Suprapubic skin (tissue), 4 donors: ENCODE measurements at regions not wholly inside any gene's neighbourhood (a gene's known extent, or its start where the extent isn't known, plus 50 kb on each side); places are given as distances from the start of the nearest gene placed in this dataset.

Source experiments
- DNase-seq, 2 donors: peaks; one replicate each; pipeline ENCODE4 v3.0.0-alpha.2; 2019; ENCODE audit warnings: low spot score in 2 of 2
- H3K27ac ChIP-seq: fragments of 200-600 bp; sonication (generic); one replicate; pipeline ENCODE4 v1.5.1; 2019
- H3K27me3 ChIP-seq: fragments of 200-600 bp; sonication (generic); one replicate; pipeline ENCODE4 v1.5.1; 2019
- H3K36me3 ChIP-seq: fragments of 200-600 bp; sonication (generic); one replicate; pipeline ENCODE4 v1.5.1; 2019
- H3K4me1 ChIP-seq: fragments of 200-600 bp; sonication (generic); one replicate; pipeline ENCODE4 v1.5.1; 2019
- H3K4me3 ChIP-seq: fragments of 200-600 bp; sonication (generic); one replicate; pipeline ENCODE4 v1.5.1; 2019; ENCODE audit warnings: mild to moderate bottlenecking
- H3K9me3 ChIP-seq: fragments of 200-600 bp; sonication (generic); one replicate; pipeline ENCODE4 v1.5.1; 2019
- EP300 ChIP-seq: sonication (generic); formaldehyde crosslinking; IDR thresholded peaks from one replicate; pipeline ENCODE4 v1.6.1; 2017; ENCODE audit warnings: antibody characterized with exemption
- POLR2A ChIP-seq, 2 donors: fragments of 450-650 bp; IDR thresholded peaks; one replicate each; pipeline ENCODE4 v1.6.1; 2017; ENCODE audit warnings: antibody characterized with exemption in 2 of 2, mild to moderate bottlenecking in 2 of 2, moderate library complexity in 2 of 2
- POLR2AphosphoS5 ChIP-seq, 3 donors: sonication (generic); formaldehyde crosslinking; IDR thresholded peaks; one replicate each; pipeline ENCODE4 v1.6.1; 2017; ENCODE audit warnings: antibody characterized with exemption in 3 of 3
- WGBS: methylation state at CpG from one replicate; pipeline ENCODE4 v1.1.5; 2018; 5-methylcytosine and 5-hydroxymethylcytosine counted together
- TF ChIP-seq, protein P1 (sequence below), 2 donors: fragments of 200-600 bp in 1 of 2; fragments of 450-650 bp in 1 of 2; sonication (generic) in 1 of 2; IDR thresholded peaks; one replicate each; pipeline ENCODE4 v1.5.1; 2016 to 2019; ENCODE audit warnings: antibody characterized with exemption in 2 of 2, mild to moderate bottlenecking in 1 of 2, moderate library complexity in 1 of 2

DNA sequence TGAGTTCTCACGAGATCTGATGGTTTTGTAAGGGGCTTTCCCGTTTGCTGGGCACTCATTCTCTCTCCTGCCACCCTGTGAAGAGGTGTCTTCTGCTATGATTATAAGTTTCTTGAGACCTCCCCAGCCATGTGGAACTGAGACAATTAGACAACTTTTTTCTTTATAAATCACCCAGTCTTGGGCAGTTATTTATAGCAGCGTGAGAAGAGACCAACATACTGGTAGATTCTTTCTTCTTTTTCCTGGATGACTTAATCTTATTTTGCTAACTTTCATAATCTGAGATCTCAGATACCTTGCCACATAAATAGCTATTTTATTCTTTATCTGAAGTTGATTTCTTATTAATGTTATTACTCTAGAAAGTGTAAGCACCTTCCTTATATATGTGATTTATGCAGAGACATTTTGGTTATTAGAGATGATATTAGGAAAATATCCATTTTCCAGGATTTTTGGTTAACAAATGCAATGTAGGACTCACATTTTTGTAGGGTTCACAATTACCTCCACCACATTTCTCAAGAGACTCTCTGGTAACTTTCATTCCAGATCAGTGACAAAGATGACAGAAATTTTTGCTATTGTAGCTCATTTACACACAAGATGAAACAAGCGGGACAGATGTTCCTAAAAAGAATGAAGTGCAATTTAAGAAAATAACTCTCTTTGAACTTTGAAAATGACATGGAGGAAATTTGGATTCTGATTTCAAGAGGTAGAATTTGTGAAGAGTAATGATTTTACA is 97.9 kb upstream of the RND3 start:
- WGBS: 86% methylated on average over 4 of the region's 4 CpGs
- H3K27ac ChIP-seq: no peak overlapping the region

DNA sequence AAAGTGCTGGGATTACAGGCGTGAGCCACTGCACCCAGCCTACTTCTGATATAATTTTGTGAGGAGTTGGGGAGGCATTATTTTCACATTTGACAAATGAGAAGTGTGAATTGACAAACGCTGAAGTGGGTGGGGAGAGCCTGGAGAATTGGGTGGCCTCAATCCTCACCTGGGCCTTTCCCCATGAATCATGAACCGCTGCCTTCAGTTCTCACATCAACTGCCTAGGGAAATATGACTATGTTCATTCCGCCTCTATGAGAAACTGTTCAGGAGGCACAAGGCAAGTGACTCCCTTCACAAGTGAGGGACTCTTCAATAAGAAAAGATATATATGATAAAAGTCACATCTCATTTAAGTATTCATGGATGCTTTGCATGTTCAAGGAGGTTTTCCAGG is 96.6 kb upstream of the RND3 start:
- Histone ChIP-seq H3K4me1 (no peaks in the 10 kb centered on the region), H3K36me3 (no peaks in the 10 kb centered on the region), H3K27ac (no peak overlapping the region), H3K27me3 (no peaks in the 10 kb centered on the region), H3K4me3 (no peak overlapping the region), H3K9me3 (peaks cover 5% of the 10 kb centered on the region)
- WGBS: 84% methylated on average over 4 of the region's 4 CpGs
- TF ChIP-seq POLR2A (IDR thresholded peaks at IDR 0.05) (no peak), EP300 (no peak), POLR2AphosphoS5 (IDR thresholded peaks at IDR 0.05) (no peak)
- TF ChIP-seq, protein P1, sequence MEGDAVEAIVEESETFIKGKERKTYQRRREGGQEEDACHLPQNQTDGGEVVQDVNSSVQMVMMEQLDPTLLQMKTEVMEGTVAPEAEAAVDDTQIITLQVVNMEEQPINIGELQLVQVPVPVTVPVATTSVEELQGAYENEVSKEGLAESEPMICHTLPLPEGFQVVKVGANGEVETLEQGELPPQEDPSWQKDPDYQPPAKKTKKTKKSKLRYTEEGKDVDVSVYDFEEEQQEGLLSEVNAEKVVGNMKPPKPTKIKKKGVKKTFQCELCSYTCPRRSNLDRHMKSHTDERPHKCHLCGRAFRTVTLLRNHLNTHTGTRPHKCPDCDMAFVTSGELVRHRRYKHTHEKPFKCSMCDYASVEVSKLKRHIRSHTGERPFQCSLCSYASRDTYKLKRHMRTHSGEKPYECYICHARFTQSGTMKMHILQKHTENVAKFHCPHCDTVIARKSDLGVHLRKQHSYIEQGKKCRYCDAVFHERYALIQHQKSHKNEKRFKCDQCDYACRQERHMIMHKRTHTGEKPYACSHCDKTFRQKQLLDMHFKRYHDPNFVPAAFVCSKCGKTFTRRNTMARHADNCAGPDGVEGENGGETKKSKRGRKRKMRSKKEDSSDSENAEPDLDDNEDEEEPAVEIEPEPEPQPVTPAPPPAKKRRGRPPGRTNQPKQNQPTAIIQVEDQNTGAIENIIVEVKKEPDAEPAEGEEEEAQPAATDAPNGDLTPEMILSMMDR (IDR thresholded peaks at IDR 0.05): no peak
- no peak for DNase-seq

More for the DNA sequence above, 97.9 kb upstream of the RND3 start:
- Histone ChIP-seq H3K27me3 (no peaks in the 10 kb centered on the region), H3K9me3 (no peaks in the 10 kb centered on the region), H3K4me3 (no peak overlapping the region), H3K4me1 (no peaks in the 10 kb centered on the region), H3K36me3 (no peaks in the 10 kb centered on the region)
- TF ChIP-seq EP300: no peak
- TF ChIP-seq POLR2AphosphoS5 (IDR thresholded peaks at IDR 0.05): no peak
- TF ChIP-seq, protein P1 (IDR thresholded peaks at IDR 0.05): no peak
- no peak for TF ChIP-seq POLR2A (IDR thresholded peaks at IDR 0.05)
- no peak for DNase-seq

DNA sequence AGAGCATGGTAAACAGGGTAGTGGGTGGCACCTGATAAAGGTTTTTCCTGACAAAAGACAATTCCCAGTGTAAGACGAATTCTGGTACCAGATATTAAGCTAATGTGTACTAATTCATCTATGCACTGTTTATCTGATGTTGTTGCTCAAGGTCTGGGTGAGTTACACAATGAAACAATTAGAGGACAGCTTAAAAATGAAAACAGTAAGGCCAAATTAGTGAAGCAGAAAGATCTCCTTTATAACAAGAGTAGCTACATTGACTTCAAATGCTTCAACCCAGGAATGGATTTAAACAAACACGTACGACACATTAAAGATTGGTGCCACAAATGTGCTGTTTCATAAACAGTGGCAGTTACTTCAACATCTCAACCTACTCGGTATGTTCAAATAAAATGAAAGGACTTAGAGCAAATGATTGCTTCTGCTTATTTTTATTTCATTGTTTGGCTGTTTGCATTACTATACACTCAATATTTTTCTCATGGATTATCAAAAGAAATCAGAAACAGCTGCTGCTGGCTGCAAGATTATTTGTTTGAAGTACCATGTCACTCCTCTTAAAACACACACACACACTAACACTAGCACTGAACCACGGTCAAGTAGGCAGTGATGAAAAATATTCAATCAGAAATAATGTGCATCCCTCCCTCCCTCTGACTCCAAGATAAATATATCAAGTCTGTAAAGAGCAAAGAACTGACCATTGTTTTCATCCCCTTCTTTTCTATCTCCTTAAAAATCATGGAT is 94.4 kb upstream of the RND3 start:
- Histone ChIP-seq H3K36me3 (no peaks in the 10 kb centered on the region), H3K27me3 (no peaks in the 10 kb centered on the region), H3K9me3 (peaks cover 5% of the 10 kb centered on the region), H3K4me3 (no peak overlapping the region), H3K27ac (no peak overlapping the region), H3K4me1 (no peaks in the 10 kb centered on the region)
- 65% methylated on average over 5 of the region's 5 CpGs for WGBS
- DNase-seq: no peak
- TF ChIP-seq POLR2AphosphoS5 (IDR thresholded peaks at IDR 0.05): no peak
- TF ChIP-seq POLR2A (IDR thresholded peaks at IDR 0.05): no peak
- no peak for TF ChIP-seq EP300
- TF ChIP-seq, protein P1 (IDR thresholded peaks at IDR 0.05): no peak

DNA sequence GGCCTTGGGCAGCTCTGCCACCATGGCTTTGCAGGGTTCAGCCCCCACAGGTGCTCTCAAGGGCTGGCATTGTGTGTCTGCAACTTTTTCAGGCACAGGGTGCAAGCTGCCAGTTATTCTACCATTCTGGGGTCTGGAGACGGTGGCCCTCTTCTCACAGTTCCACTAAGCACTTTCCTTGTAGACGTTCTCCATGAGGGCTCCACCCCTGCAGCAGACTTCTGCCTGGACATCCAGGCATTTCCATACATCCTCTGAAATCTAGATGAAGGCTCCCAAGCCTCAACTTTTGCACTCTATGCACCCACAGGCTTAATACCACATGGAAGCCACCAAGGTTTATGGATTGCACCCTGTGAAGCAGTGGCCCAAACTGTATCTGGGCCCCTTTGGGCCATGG is 91.0 kb upstream of the RND3 start:
- peaks cover 5% of the 10 kb centered on the region for H3K9me3 ChIP-seq
- H3K36me3 ChIP-seq: no peaks in the 10 kb centered on the region
- 95% methylated on average over 2 of the region's 2 CpGs for WGBS
- no peaks in the 10 kb centered on the region for H3K27me3 ChIP-seq
- no peak overlapping the region for H3K27ac ChIP-seq
- no peak overlapping the region for H3K4me3 ChIP-seq
- no peak for DNase-seq
- TF ChIP-seq, protein P1 (IDR thresholded peaks at IDR 0.05): no peak
- TF ChIP-seq POLR2AphosphoS5 (IDR thresholded peaks at IDR 0.05) (no peak), EP300 (no peak)
- H3K4me1 ChIP-seq: no peaks in the 10 kb centered on the region

DNA sequence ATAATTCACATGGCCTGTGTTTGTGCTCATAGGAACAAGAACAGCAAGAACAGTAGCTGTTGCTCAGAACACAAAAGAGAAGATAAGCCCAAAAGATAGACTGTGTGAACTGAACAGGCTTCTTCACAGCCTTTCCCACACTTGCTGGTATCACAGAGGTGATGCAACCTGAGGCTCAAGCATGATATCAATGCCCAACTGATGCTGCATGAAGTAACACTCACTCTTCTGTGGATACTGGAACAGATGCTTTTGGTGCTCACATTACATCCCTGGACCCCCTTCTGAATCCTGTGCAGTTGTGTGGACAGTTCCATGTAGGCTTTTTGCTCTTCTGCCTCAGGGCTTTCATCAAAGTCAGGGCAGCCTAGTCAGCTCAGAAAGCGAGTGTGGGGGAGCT is 88.4 kb upstream of the RND3 start:
- Histone ChIP-seq H3K4me3 (no peak overlapping the region), H3K4me1 (no peaks in the 10 kb centered on the region), H3K36me3 (no peaks in the 10 kb centered on the region), H3K9me3 (peaks cover 5% of the 10 kb centered on the region), H3K27me3 (no peaks in the 10 kb centered on the region), H3K27ac (no peak overlapping the region)
- 100% methylated on average over 1 of the region's 1 CpG for WGBS
- no peak for TF ChIP-seq POLR2A (IDR thresholded peaks at IDR 0.05)
- no peak for TF ChIP-seq POLR2AphosphoS5 (IDR thresholded peaks at IDR 0.05)
- TF ChIP-seq, protein P1 (IDR thresholded peaks at IDR 0.05): no peak
- no peak for TF ChIP-seq EP300
- DNase-seq: no peak
